ENCODE measurements at regions not wholly inside any gene's neighbourhood (a gene's known extent, or its start where the extent isn't known, plus 50 kb on each side); places are given as distances from the start of the nearest gene placed in this dataset.

GRCh38 chr7:114182837-114183236, 231.8 kb upstream of the FOXP2 start:
- no peaks in the 10 kb centered on the region for H3K9me3 ChIP-seq (ENCODE audit: control insufficient read depth, low read depth, low read length)

More at GRCh38 chr7:114182837-114183236, 231.8 kb upstream of the FOXP2 start:
- Histone ChIP-seq H2BK12ac (ENCODE audit: insufficient read length, low read depth, low read length) (no peak overlapping the region), H3T11ph (ENCODE audit: low read length) (no peak overlapping the region), H3K56ac (ENCODE audit: insufficient read length, low read depth, low read length) (no peak overlapping the region), H4K20me1 (ENCODE audit: control insufficient read depth, insufficient read depth, insufficient read length) (no peaks in the 10 kb centered on the region), H3K23me2 (ENCODE audit: insufficient read length, low read depth, low read length, poor library complexity, severe bottlenecking) (no peaks in the 10 kb centered on the region), H2BK120ac (ENCODE audit: low read depth, low read length, poor library complexity, severe bottlenecking) (no peak overlapping the region), H3K4me2 (ENCODE audit: insufficient read depth, insufficient read length, low read length) (no peak overlapping the region), H4K5ac (ENCODE audit: insufficient read length, low read depth, low read length) (no peak overlapping the region), H2AFZ (ENCODE audit: low read length) (no peak overlapping the region), H3K27me3 (ENCODE audit: insufficient read depth, low read length) (no peaks in the 10 kb centered on the region), H3K4me1 (ENCODE audit: insufficient read depth, low read length) (no peaks in the 10 kb centered on the region), H3K14ac (ENCODE audit: insufficient read depth, low read length) (no peak overlapping the region), H3K18ac (ENCODE audit: insufficient read length, low read depth, low read length) (no peak overlapping the region), H2BK5ac (ENCODE audit: insufficient read length, low read length) (no peak overlapping the region), H3K79me1 (ENCODE audit: insufficient read depth, low read depth, low read length, poor library complexity, severe bottlenecking) (no peaks in the 10 kb centered on the region), H3K79me2 (ENCODE audit: insufficient read depth, low read length) (no peaks in the 10 kb centered on the region), H3K4ac (ENCODE audit: low read depth, low read length) (no peak overlapping the region), H2AK5ac (ENCODE audit: insufficient read length, low read length) (no peak overlapping the region), H4K8ac (replicated peaks; ENCODE audit: insufficient read length, low read depth, low read length) (no peak overlapping the region), H3K23ac (ENCODE audit: insufficient read length, low read depth, low read length) (no peak overlapping the region), H4K91ac (ENCODE audit: insufficient read length, low read depth, low read length) (no peak overlapping the region), H3K27ac (ENCODE audit: insufficient read length, low read depth, low read length) (no peak overlapping the region), H2BK20ac (ENCODE audit: low read depth, low read length, poor library complexity, severe bottlenecking) (no peak overlapping the region), H2BK15ac (ENCODE audit: low read depth, low read length) (no peak overlapping the region), H3K9ac (ENCODE audit: extremely low read depth, insufficient read length, low read length) (no peak overlapping the region)
- H3K4me1 Mint-ChIP-seq = peaks cover 5% of the 10 kb centered on the region in 2 experiments
- no peak for DNase-seq
- no peaks in the 10 kb centered on the region for H3K36me3 Mint-ChIP-seq (ENCODE audit: insufficient read depth in 1 of 3, low read depth in 3 of 3)
- no peaks in the 10 kb centered on the region for H3K9me3 Mint-ChIP-seq
- no peak for TF ChIP-seq CTCF (conservative IDR thresholded peaks at IDR 0.05)
- no peak overlapping the region for H3K27ac Mint-ChIP-seq
- no CpG with 5 or more reads among the region's 1 CpG for WGBS (ENCODE audit: extremely low coverage, insufficient read length, low lambda C conversion rate)
- H3K4me3 Mint-ChIP-seq = no peak overlapping the region
- H3K27me3 Mint-ChIP-seq (ENCODE audit: low read depth) = no peaks in the 10 kb centered on the region
